ENCODE measurements at regions not wholly inside any gene's neighbourhood (a gene's known extent, or its start where the extent isn't known, plus 50 kb on each side); places are given as distances from the start of the nearest gene placed in this dataset.
A peak's percentile ranks its signal among the peaks of the same experiment; 100 is the strongest.

DNA sequence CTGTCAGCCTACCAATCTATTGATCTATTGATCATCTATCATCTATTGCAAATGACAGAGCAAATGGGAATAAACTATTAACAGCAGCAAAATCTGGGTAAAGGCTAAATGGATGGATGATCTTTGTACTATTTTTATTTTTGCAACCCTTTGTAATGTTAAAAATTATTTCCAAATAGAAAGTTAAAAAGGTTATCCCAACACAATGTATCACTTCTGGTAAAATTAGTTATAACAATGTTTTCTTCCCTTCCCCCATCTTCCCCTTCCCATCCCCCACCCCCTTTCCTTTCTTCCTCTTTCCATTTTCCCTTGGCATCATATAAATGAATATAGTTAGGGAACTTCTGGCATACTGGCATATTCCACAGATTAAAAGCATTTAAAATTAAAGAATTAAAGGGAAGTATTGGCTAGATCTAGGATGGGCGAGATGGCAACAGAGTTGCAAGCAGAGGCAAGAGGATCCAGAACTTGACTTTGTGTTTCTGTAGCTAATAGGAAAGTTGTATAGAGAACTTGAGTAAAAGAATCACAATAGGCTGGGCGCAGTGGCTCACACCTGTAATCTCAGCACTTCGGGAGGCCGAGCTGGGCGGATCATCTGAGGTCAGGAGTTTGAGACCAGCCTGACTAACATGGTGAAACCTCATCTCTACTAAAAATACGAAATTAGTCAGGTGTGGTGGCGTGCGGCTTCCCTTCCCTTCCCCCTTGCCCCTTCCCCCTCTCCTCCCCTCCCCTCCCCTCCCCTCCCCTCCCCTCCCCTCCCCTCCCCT, 66.6 kb upstream of the TAF11L2 start:
- no peak for DNase-seq (ENCODE audit: low read depth)

DNA sequence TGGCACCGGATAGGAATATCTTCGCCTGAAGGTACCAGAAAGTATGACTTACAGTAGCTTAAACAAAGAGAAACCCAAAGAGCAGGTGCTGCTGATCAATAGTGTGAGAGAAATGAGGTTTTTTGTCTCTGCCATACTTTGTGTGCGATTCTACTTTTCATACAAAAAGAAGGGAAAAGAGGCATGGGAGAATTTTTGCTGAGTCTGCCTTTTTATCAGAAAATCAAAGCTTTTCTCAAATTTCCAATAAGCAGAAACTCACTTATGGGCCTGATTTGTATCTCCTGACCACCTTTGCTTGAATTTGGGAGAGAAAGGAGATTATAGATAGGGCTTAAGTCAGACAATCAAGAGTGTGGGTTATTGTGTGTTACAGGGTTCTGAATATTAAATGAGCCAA, 65.5 kb upstream of the TAF11L2 start:
- DNase-seq (ENCODE audit: low read depth) = no peak

DNA sequence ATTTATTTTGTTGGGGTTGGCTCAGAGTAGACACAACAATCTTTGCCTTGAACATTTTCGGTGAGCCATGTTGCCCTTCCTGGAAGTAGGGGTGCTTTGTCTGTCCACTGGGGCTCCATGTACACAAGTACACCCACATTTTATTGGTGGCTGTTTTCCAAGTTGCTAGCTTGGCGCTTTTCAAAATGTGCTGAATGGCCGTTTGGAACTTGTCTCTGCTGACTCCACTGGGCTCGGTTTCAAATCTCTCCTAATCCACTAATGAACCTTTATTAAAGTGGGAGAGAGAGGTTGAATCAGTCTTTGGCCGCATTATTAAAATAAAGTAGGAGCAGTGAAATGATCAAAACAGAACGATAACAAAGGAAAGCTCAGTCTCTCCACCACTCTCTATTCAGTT, 64.6 kb upstream of the TAF11L2 start:
- DNase-seq (ENCODE audit: low read depth) = no peak

DNA sequence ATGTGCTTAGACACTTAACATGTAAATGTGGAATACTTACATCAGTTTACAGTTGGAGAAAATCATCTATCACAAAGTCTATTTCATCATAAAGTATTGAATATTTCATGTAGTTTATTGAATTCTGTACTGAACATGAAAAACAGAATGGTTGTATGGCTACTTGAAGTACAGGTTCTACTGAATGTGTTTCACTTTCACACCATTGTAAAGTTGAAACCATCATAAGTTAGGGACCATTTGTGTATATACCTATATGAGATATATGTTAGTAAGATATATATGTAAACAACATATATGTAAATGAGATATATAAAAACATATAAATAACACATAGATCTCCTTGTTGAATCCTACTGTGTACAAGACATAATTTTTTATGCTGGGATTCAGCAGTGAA, 63.0 kb upstream of the TAF11L2 start:
- no peak for DNase-seq (ENCODE audit: low read depth)

DNA sequence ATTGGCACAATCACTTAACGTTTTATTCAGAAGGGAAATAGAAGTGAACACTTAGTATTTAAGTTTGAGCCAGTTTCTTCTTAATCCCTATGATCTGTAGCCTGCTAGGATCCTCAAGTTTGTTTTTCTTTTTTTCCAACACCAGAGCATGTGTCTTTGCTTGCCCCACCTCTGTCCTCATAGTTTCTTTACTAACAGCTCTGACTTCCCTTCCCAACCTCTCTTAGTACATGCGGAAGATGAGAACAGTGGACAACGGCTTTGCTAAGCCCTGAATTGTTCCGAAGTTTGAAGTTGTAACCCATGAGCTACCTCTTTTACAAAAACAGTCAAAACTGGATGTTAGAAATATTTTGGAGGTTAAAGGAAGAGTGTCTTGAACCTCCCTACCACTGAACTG, 61.7 kb upstream of the TAF11L2 start:
- DNase-seq (ENCODE audit: low read depth) = no peak

DNA sequence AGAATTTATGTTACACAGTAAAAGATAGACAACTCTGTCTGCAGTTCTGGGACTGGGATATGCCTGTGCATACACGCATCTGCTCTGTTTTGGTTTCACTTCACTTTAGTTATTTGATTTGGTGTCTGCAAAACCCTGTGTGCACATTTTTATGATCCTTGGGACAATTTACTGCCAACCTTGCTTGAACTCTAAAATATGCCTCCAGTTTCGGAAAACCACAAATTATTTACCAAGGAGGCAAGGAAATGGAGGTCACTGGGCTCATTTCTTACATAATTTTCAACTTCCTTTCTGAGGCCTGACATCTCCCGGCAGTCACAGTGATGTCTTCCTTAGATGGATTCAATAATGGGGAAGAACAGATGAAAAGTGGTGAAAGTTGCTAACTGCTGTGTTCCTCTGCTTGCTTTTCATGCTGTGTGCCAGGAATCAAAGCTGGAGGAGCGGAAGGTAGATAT, 61.2 kb upstream of the TAF11L2 start:
- DNase-seq (ENCODE audit: low read depth) = no peak

DNA sequence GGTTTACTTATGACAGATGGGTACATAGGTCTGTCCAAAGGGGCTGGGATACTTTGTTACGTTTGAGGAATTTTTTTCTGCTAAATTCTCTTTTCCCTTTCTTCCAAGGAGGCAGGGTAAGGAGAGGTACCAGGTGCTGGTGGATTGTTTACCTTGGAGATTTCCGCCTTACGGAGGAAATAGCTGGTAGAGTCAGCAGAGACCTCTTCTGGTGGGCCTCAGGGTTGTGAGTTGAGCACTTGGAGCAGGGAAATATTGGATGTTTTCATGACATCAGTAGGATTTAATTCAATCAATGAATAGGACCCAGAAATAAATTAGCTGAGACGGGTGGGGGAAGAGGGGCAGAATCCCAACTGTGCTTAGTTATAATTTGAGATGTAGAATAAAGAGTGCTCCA, 60.0 kb upstream of the TAF11L2 start:
- DNase-seq (ENCODE audit: low read depth) = no peak

DNA sequence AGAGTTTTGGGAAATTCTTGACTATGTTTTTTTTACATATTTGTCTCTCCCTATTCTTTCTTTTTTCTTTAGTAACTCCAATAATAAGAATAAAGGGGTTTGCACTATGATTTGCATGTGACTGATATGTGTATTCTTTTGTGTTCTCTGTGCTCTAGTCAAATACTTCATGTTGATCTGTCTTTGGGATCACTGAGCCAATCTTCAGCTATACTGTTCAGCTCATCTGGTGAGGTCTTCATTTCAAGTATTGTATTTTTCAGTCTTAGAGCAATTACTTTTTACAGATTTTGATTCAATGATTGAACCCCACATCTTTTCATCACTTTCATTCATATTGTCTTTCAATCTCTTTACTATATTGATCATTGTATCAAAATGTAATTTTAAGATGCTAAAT, 58.1 kb upstream of the TAF11L2 start:
- DNase-seq (ENCODE audit: low read depth) = no peak

DNA sequence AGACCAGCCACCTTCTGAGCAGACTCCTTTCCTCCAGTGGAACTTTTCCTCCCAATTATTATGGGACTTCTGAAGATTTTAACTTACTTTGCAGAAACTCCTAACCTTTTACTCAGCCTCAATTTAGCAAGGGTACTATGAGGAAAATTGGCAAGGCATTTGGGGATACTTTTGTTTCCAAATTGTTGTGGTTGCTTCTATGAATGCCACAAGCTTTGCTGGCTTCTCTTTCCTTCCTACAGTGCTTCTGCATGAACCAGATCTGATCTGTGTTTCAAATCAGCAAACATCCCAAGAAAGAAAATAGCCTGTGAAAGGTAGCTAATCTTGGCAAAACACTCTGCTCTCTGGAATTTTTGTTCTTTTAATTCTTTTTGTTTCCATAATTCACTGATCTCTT, 57.3 kb upstream of the TAF11L2 start:
- no peak for DNase-seq (ENCODE audit: low read depth)

DNA sequence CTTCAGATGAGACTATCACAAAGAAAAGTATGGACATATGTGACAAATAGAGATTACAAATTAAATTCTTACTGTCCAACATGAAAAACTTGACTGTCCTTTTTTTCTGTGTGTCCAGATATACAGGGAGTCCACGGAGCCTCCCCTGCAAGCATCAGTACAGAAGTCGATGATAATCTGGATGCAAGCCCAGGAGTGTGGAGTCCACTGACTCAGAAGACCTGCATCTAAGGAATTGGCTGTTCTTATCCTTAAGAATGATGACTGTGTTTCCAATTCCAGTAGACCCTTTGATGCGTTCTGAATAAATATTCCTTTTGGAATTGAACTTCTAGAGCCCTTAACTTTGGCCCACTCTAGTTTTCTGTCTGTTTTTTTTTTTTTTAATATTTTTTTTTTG, 56.7 kb upstream of the TAF11L2 start:
- DNase-seq (ENCODE audit: low read depth) = peak; percentile 66

DNA sequence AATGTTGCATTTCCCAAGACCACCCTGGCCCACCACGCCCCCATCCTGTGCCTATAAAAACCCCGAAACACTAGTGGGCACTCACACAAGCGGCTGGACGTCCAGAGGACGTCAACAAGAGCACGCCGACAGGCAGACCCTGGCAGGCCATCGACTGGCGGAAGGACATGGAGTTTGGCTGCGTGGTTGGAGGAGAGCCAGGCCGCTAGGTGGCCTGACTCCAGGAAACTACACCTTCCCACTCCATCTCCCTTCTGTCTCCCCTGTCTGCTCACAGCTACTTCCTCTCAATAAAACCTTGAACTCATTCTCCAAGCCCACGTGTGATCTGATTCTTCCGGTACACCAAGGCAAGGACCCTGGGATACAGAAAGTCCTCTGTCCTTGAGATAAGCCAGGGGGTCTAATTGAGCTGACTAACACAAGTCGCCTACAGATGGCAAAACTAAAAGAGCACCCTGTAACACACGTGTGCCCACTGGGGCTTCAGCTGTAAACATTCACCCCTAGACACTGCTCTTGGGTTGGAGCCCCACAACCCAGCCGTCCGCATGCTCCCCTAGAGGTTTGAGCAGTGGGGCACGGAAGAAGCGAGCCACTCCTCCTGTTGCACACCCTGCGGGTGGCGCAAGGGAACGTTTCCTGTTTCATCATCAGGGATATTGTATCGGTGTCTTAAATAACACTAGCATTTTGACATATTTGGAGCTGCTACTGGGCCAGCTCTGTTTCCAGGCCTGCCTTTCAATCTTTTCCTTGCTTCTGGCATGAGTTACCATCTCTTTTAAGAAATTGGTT, 54.5 kb upstream of the TAF11L2 start:
- DNase-seq (ENCODE audit: low read depth) = no peak

DNA sequence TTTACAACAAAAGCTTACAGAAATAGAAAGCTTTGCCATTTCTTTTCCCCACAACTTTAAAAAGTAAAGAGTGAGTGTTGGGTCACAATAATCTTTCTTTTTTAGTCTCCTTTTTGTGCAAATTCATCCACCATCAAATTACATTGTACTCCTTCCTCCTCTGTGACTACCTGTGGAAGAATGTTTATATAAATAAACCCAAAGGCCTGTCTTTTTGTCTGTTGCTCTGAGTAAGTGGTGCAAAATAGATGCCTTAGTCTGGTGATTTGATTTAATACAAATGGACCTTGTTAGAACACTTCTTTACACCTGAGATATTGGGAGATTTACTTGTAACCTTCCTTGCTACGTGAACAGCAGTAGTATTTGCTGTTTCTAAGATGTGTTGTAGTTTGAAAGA, 53.5 kb upstream of the TAF11L2 start:
- peak; percentile 23 for DNase-seq (ENCODE audit: low read depth)

DNA sequence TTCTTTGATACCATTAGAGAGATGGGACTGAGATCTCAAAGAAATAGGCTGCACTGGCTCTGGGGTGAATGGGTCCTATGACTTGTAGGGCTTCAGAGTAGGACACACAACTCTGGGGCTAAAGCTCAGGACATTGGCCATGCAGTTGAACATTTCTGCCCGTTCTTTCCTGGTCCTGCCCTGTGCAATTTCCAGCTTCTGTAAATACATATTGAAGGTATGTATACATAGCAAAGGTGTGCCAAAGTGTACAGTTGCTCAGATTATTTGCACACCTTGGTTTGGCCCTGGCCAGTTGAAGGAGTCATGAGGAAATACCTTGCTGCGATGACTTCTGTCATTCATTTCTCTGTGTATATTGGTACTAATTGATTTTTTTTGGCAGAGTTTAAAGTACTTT, 52.8 kb upstream of the TAF11L2 start:
- no peak for DNase-seq (ENCODE audit: low read depth)
